NCI-H146 treated with DMSO at 0.1 percent for 48 hours (cell line): ENCODE measurements at regions not wholly inside any gene's neighbourhood (a gene's known extent, or its start where the extent isn't known, plus 50 kb on each side); places are given as distances from the start of the nearest gene placed in this dataset.

Experiments used
- DNase-seq: peaks from one replicate; lab custom pipeline; 2025; ENCODE audit not compliant: unreplicated experiment; lab: John Stamatoyannopoulos, UW

- no peak for DNase-seq
Observed at GRCh38 chr18:56323673-56324072, 314.7 kb downstream of the TXNL1 start.

DNA sequence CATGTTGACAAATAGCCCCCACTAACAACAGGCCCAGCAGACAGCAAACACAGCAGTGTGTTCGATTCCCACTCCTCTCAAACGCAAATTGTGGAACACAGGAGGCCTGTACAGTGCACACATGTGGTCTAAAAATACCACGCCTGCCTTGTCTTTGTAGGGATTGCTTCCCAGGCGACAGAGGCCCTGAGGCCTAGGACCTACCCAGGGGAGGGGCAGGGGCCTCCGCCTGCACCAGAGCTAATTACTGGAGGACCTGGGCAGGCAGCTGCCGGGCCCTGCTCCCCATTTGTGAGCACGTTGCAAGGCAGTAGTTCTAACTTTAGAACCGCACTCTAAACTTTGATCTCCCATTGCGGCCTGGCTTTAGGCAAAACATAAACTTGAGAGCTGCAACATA, 316.0 kb downstream of the TXNL1 start:
- DNase-seq: no peak

GRCh38 chr18:56321470-56321869, 316.9 kb downstream of the TXNL1 start:
- no peak for DNase-seq

- DNase-seq: no peak
Observed at GRCh38 chr18:56319953-56320352, 318.4 kb downstream of the TXNL1 start.

DNA sequence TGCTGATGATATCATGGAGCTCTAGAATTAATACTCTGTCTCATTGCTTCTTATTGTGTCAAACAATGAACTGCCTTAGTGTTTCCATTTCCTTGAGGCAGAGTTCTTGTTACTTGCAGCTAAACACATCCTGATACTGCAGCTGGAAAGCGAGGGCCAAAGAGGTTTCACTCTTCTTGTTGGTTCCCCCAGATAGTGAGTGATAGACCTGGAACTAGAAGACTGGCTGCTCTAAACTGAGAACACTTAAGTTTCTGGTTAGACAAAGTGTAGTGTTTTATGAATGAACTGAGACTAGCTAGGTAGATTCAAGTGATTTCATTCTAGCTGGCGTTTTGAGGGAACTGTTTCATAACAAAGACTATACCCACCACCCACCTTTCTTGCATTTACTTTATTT, 321.7 kb downstream of the TXNL1 start:
- DNase-seq: no peak

- no peak for DNase-seq
Observed at GRCh38 chr18:56315363-56315762, 323.0 kb downstream of the TXNL1 start.

DNA sequence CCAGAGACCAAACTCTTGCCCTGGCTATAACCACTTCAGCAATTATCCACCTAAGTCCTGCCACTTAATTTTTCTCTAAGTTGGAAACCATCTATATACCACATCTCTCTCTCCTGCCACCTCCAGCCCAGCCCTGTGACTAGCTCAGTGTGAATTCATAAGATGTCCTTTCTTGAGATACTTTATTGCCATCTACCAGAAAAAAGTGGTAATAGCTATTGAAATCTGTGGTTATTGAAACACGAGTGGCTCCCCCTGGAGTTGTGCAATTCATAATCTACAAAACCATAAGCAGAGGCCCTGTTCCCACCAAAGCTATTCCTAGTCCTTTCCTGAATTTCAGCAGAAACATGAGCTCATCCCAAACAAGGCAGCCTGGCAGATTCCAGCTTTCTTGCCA, 324.0 kb downstream of the TXNL1 start:
- no peak for DNase-seq

DNA sequence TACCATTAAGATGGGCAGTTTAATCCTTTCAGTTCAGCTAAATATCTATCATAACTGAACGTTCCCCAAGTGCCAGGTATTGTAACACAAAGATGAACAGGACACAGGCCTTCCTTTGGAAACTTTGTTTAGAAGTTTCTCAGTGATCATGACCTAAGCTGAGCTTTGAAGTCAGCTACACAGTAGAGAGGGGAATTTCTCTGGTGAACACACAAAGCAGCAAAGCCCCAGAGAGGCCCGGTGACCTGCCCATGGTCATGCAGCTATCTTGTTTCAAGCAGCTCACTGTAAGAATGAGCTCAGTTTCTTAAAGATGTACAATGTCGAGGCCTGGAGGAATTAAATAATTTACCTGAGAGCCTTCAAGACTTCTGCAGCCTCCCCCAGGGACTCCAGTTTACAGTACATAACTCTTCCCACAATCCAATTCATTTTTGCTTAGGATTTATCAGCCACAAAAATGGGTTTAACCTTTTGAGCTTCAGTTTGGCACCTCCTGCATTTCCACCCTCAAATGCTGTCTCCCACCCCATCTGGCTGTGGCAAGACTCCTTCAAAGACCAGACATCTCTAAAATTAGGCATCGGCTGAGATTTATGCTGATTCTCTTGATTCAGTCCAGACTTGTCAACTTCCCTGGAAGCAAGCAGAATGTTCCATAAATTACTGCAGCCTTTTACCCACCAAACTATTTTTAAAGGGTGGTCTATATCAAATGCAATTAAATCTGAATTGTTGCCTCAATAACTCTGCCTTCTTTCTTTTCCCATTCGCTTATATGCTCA, 325.6 kb downstream of the TXNL1 start:
- DNase-seq: no peak

- DNase-seq: no peak
Observed at GRCh38 chr18:56309104-56309503, 329.3 kb downstream of the TXNL1 start.

- DNase-seq: no peak
Observed at GRCh38 chr18:56307354-56308170, 330.8 kb downstream of the TXNL1 start.

DNA sequence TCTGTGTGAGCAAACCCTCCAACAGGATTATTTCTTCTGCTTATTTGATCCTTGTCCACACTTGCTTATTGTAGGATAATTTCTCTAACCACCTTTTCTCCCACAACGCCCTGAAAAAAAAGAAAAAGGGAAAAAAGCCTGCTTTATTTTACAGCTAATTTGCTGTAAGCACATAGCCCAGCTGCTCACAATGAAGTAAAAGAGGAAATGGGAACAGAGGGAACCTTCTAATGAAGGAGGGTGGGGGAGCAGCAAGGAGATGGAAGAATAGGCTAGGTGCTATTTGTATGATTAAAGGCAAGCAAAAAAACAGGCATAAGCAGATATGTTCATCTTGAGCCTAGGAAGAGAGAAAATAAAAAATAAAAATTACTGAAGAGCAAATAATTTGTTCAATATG, 331.6 kb downstream of the TXNL1 start:
- DNase-seq: no peak

DNA sequence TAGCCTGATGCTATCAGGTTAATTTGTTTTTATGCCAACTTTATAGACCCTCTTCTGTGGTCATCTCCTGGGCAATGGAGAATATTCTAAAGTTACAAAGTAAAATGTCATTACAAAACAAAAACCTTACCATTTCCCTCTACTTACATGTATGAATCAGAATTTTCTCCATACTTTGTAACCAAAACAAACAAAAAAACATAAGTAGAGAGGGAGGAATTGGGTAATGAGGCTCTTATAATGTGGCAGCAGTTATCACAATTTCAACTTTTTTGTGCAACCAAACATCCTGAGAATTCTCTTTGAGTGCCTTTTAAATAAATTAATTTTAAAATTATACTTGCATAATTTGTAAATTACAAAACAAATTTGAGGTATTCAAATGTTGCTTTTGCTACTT, 332.8 kb downstream of the TXNL1 start:
- no peak for DNase-seq

DNA sequence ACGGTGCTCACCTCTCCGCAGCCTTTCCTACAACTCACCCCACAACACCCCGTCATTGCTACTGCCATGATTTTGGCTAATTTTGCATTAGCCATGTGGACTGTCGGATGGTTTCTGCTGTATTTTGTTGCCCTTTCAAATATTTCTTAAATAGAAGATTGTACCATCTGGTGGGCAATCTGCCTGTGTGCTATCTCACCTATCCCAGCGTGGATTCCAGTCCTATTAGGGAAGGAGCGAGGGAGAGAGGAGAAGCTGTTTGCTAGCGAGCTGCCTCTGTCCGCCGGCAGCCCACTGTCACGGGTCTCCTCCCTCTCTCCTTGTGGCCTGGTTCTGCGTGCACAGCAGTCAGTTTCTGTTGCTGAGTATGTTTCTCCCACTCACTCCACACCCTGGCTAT, 336.2 kb downstream of the TXNL1 start:
- DNase-seq: no peak

DNA sequence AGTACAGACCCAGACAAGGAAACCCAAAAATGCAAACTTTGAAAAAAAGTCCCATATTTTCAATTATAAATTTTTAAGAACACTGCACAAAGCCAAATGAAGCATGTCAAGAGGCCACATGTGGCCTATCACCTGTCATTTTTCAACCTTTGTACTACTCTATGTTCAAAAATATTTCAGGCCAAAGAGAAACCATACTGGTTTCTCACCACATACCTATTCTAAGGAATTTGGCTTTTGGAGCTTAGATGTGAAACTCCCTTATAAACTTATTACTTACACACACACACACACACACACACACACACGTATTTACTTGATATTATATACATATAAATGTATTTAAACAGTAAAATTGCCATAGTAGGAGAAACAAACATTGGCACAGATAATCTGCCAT, 338.7 kb downstream of the TXNL1 start:
- DNase-seq: no peak

- DNase-seq: no peak
Observed at GRCh38 chr18:56298935-56299334, 339.5 kb downstream of the TXNL1 start.

DNA sequence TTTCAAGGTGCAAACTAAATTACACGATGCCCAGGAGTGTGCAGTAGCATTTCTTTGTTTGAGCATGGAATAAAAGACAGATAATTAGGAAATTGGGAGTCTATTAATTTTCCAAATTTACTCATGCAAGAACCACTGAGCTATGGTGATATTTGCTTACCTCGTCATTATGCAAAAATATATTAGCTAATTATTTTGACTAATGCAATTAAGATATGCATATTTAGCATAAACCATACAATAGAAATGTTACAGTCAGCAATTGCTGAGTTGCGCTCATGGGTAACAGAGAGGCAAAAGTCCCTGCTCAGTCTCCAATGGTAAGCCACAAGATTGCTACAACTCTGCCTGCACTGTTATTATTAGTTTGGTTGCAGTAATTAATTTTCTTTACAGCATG, 342.0 kb downstream of the TXNL1 start:
- no peak for DNase-seq

DNA sequence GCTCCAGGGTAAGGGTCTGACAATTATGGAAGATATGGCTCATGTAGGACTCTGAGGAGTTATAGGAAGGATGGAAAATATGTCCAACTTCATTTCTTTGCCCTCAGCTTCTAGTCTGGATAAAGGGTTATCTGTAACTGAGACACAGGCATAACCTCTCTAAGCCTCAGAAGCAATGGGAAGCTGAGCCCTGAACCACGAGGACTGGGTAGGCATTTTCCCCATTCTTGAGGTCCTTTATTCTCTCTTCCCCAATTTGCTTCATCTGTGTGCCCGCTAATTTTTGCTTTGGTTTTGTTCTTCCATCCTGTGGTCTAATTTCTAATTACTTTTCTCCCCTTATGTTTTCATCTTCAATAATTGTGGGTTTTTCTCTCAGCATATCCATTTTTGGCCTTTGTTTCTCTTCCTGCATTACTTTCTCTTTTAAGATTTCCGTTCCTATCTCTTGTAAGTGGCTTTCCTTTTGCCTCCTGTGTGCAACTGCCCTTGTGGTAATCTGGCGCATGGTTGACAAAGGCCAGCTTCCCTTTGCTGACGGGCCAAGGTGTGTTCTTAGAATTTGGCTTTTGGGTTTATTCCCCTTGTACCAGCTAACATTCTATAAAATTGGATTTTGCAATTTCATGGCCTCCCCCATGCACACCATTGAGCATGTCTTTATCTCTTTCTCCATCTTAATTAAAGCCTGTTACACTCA, 343.8 kb downstream of the TXNL1 start:
- DNase-seq: no peak

DNA sequence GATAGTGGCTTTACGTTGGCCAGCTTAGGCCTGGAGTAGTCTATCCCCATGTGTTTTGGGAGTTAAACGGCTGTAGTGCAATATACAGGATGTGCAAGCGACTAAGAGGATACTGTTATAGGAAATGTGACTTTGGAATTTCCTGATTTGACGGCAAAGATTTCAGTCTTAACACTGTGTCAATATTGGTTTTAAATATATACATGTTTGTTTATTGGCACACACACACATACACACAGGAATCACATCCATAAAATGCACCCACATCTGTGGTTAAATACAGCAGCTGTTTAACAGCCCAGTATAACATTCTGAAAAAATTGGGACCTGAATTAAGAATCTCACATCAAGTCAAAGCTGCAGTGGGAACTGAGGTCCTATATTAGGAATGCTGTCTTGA, 347.1 kb downstream of the TXNL1 start:
- no peak for DNase-seq

DNA sequence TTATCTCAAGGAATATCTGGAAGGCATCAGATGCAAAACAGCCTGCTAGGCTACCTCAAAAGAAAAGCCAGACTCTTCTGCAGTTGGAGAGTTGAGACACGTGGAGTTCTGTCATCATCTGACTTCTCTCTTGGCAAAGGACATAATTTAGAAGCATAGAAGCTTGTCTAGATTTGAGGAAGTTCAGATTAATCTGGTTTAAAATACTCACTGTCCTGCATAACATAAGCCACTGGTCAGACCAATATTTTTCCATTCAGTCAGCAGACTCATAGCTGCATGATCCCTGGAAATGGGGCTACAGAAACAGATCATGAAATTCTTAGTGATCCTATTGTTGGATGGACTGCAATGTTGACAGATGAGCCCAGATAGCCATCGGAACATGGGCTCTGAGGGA, 349.0 kb downstream of the TXNL1 start:
- no peak for DNase-seq

- DNase-seq: no peak
Observed at GRCh38 chr18:56286775-56287325, 351.5 kb downstream of the TXNL1 start.

GRCh38 chr18:56285387-56286065, 352.9 kb downstream of the TXNL1 start:
- no peak for DNase-seq
